HepG2 (cell line): ENCODE measurements at regions not wholly inside any gene's neighbourhood (a gene's known extent, or its start where the extent isn't known, plus 50 kb on each side); places are given as distances from the start of the nearest gene placed in this dataset.

Experiments
- ATF7-NPFF ChIP-seq: sonication (generic); formaldehyde crosslinking; IDR thresholded peaks from 2 replicates; pipeline ENCODE4 v1.8.1; 2023; ENCODE audit warnings: mild to moderate bottlenecking, low read depth, missing genetic modification reagents, moderate library complexity
- FOXJ3 ChIP-seq: sonication (generic); formaldehyde crosslinking; IDR thresholded peaks from 2 replicates; pipeline ENCODE4 v1.4.0; 2020; ENCODE audit warnings: missing genetic modification reagents, mild to moderate bottlenecking, borderline replicate concordance
- HNRNPUL1 ChIP-seq: fragments of 200-400 bp; formaldehyde crosslinking; IDR thresholded peaks from 2 replicates; pipeline ENCODE4 v1.6.1; 2017; ENCODE audit warnings: low read depth, mild to moderate bottlenecking, low read length, moderate library complexity
- KDM5A ChIP-seq: fragments of 200-600 bp; sonication (generic); IDR thresholded peaks from 2 replicates; pipeline ENCODE4 v1.7.0; 2018; ENCODE audit warnings: antibody characterized with exemption, mild to moderate bottlenecking, low read length, borderline replicate concordance
- MTA3 ChIP-seq: sonication (generic); formaldehyde crosslinking; IDR thresholded peaks from 2 replicates; pipeline ENCODE4 v1.4.0; 2020; ENCODE audit warnings: missing genetic modification reagents
- NCOR1 ChIP-seq: fragments of 200-600 bp; sonication (generic); IDR thresholded peaks from 2 replicates; pipeline ENCODE4 v1.7.0; 2017; ENCODE audit warnings: antibody characterized with exemption, low read length, borderline replicate concordance
- SATB2 ChIP-seq: sonication (generic); formaldehyde crosslinking; IDR thresholded peaks from 2 replicates; pipeline ENCODE4 v1.5.0; 2020; ENCODE audit warnings: missing genetic modification reagents
- ZBTB1 ChIP-seq: sonication (generic); formaldehyde crosslinking; IDR thresholded peaks from 2 replicates; pipeline ENCODE4 v1.4.0; 2020; ENCODE audit warnings: missing genetic modification reagents, borderline replicate concordance
- ZMYM3 ChIP-seq: sonication (generic); formaldehyde crosslinking; IDR thresholded peaks from 2 replicates; pipeline ENCODE4 v1.5.1; 2020; ENCODE audit warnings: mild to moderate bottlenecking, missing genetic modification reagents
- ZNF333 ChIP-seq: sonication (generic); formaldehyde crosslinking; IDR thresholded peaks from 2 replicates; pipeline ENCODE4 v1.4.0; 2020; ENCODE audit warnings: mild to moderate bottlenecking, missing genetic modification reagents, borderline replicate concordance
- ZNF660 ChIP-seq: sonication (generic); formaldehyde crosslinking; IDR thresholded peaks from 2 replicates; pipeline ENCODE4 v1.5.1; 2020; ENCODE audit warnings: mild to moderate bottlenecking, low read depth, missing genetic modification reagents, borderline replicate concordance
- ZNF773 ChIP-seq: sonication (generic); formaldehyde crosslinking; IDR thresholded peaks from 2 replicates; pipeline ENCODE4 v1.4.0; 2020; ENCODE audit warnings: missing genetic modification reagents, borderline replicate concordance
- ZNF780A ChIP-seq: sonication (generic); formaldehyde crosslinking; IDR thresholded peaks from 2 replicates; pipeline ENCODE4 v1.8.0; 2022; ENCODE audit warnings: mild to moderate bottlenecking, missing genetic modification reagents, moderate library complexity
- ZNF850 ChIP-seq: sonication (generic); formaldehyde crosslinking; conservative IDR thresholded peaks from 2 replicates; pipeline ENCODE4 v1.9.0; 2021; ENCODE audit warnings: mild to moderate bottlenecking, missing genetic modification reagents
- TF ChIP-seq, protein P1 (sequence below): IDR thresholded peaks from 2 replicates; pipeline ENCODE4 v1.6.1; 2016; ENCODE audit warnings: missing biosample characterization, missing genetic modification reagents, low read depth
- TF ChIP-seq, protein P2 (sequence below), 2 experiments: sonication (generic) in 1 of 2; formaldehyde crosslinking in 1 of 2; IDR thresholded peaks; 2 replicates each; pipeline versions ENCODE4 v1.5.1 to v1.6.1; 2011 to 2020; ENCODE audit warnings: borderline replicate concordance in 1 of 2, low read depth in 1 of 2, low read length in 1 of 2, mild to moderate bottlenecking in 1 of 2, missing genetic modification reagents in 1 of 2, moderate library complexity in 1 of 2
- TF ChIP-seq, protein P3 (sequence below): IDR thresholded peaks from 2 replicates; pipeline ENCODE4 v1.6.1; 2016; ENCODE audit warnings: low read depth, missing genetic modification reagents, missing compliant biosample characterization
- TF ChIP-seq, protein P4 (sequence below): sonication (generic); formaldehyde crosslinking; IDR thresholded peaks from 2 replicates; pipeline ENCODE4 v1.5.1; 2020; ENCODE audit warnings: missing genetic modification reagents, mild to moderate bottlenecking, borderline replicate concordance

DNA sequence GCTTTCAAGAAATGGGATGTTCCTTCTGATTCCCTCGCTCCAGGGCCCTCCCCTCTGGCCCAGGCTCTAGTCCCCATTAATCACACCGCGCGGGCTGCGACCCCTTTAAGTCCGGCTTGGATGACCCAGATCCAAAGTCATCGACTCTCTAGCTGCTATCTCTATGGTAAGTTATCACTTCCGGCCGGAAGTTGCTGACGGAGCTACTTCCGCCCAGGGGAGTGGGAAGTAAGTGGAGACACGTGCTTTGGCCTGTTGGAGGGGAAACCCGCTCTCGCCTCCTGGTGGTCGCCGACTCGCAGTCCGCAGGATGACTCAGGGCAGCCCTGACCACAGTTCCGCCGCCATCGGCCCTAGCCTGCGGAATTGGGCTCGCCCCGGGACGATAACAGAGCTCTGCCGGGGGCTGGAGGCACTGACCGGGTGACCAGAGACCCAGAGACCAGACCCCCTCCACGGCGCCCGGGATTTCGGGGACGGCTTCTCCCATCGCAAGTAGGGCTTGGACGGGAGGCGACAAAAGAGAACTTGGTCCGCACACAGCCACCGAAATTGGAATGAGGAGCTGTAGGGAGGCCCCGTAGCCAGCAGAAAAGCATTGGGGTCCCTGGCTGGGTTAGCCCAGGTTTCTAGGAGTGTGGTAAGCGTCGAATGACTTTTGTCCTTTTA lies 52.2 kb upstream of the SEC14L1 start (continued):
- TF ChIP-seq, protein P1, sequence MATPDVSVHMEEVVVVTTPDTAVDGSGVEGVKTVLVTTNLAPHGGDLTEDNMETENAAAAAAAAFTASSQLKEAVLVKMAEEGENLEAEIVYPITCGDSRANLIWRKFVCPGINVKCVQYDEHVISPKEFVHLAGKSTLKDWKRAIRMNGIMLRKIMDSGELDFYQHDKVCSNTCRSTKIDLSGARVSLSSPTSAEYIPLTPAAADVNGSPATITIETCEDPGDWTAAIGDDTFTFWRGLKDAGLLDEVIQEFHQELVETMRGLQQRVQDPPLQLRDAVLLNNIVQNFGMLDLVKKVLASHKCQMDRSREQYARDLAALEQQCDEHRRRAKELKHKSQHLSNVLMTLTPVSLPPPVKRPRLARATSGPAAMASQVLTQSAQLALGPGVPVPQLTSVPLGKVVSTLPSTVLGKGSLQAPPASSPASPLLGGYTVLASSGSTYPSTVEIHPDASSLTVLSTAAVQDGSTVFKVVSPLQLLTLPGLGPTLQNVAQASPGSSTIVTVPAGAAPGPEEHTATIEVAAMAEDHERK (CRISPR knock-in tag) = no peak
- TF ChIP-seq ZNF660 (CRISPR knock-in tag) (no peak), FOXJ3 (peak; percentile 72; the same call in 1 of the 2 replicates), ZNF780A (no peak; the same call in 1 of the 2 replicates), SATB2 (CRISPR knock-in tag) (0 out of 2 replicates have a peak, but pooled peaks have one; percentile 73), KDM5A (peak; percentile 82; the same call in 1 of the 2 replicates), ZMYM3 (CRISPR knock-in tag) (peak; percentile 84), NCOR1 (peak; percentile 26; the same call in 1 of the 2 replicates), ATF7-NPFF (CRISPR knock-in tag) (peak; percentile 98), ZNF850 (no peak), ZBTB1 (CRISPR knock-in tag) (no peak; the same call in 1 of the 2 replicates), ZNF773 (CRISPR knock-in tag) (0 out of 2 replicates have a peak, but pooled peaks have one; percentile 80), HNRNPUL1 (no peak), ZNF333 (CRISPR knock-in tag) (peak; percentile 95), MTA3 (CRISPR knock-in tag) (no peak)
- TF ChIP-seq, protein P2, sequence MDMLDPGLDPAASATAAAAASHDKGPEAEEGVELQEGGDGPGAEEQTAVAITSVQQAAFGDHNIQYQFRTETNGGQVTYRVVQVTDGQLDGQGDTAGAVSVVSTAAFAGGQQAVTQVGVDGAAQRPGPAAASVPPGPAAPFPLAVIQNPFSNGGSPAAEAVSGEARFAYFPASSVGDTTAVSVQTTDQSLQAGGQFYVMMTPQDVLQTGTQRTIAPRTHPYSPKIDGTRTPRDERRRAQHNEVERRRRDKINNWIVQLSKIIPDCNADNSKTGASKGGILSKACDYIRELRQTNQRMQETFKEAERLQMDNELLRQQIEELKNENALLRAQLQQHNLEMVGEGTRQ (IDR thresholded peaks at IDR 0.05; ENCODE audit: low read depth, low read length) = 0 out of 2 replicates have a peak, but pooled peaks have one; percentile 27
- TF ChIP-seq, protein P2 (CRISPR knock-in tag; IDR thresholded peaks at IDR 0.05; ENCODE audit: borderline replicate concordance) = peak; percentile 82
- TF ChIP-seq, protein P3, sequence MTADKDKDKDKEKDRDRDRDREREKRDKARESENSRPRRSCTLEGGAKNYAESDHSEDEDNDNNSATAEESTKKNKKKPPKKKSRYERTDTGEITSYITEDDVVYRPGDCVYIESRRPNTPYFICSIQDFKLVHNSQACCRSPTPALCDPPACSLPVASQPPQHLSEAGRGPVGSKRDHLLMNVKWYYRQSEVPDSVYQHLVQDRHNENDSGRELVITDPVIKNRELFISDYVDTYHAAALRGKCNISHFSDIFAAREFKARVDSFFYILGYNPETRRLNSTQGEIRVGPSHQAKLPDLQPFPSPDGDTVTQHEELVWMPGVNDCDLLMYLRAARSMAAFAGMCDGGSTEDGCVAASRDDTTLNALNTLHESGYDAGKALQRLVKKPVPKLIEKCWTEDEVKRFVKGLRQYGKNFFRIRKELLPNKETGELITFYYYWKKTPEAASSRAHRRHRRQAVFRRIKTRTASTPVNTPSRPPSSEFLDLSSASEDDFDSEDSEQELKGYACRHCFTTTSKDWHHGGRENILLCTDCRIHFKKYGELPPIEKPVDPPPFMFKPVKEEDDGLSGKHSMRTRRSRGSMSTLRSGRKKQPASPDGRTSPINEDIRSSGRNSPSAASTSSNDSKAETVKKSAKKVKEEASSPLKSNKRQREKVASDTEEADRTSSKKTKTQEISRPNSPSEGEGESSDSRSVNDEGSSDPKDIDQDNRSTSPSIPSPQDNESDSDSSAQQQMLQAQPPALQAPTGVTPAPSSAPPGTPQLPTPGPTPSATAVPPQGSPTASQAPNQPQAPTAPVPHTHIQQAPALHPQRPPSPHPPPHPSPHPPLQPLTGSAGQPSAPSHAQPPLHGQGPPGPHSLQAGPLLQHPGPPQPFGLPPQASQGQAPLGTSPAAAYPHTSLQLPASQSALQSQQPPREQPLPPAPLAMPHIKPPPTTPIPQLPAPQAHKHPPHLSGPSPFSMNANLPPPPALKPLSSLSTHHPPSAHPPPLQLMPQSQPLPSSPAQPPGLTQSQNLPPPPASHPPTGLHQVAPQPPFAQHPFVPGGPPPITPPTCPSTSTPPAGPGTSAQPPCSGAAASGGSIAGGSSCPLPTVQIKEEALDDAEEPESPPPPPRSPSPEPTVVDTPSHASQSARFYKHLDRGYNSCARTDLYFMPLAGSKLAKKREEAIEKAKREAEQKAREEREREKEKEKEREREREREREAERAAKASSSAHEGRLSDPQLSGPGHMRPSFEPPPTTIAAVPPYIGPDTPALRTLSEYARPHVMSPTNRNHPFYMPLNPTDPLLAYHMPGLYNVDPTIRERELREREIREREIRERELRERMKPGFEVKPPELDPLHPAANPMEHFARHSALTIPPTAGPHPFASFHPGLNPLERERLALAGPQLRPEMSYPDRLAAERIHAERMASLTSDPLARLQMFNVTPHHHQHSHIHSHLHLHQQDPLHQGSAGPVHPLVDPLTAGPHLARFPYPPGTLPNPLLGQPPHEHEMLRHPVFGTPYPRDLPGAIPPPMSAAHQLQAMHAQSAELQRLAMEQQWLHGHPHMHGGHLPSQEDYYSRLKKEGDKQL (CRISPR knock-in tag) = peak; percentile 56; the same call in 1 of the 2 replicates
- TF ChIP-seq, protein P4, sequence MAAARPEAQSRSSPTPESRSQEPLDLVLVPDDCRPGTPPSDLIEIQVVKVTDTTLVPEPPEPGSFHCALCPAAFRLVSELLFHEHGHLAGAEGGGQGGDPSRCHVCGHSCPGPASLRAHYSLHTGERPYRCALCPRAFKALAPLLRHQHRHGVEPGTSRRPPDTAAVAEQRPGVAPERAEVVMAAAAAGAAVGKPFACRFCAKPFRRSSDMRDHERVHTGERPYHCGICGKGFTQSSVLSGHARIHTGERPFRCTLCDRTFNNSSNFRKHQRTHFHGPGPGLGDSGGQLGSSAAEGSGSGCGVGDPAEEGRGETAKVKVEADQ (CRISPR knock-in tag) = peak; percentile 66; the same call in 1 of the 2 replicates
